HUDEP-2 (cell line): ENCODE measurements at regions not wholly inside any gene's neighbourhood (a gene's known extent, or its start where the extent isn't known, plus 50 kb on each side); places are given as distances from the start of the nearest gene placed in this dataset.
"Not testable (repeated sequence)": the region's sequence is repeated elsewhere in the genome, so short reads cannot be mapped to it uniquely, and the experiment has no call there.

Source experiments
- DNase-seq, 76 experiments: peaks; one replicate each; lab custom pipeline; 2025; ENCODE audit not compliant: unreplicated experiment in 76 of 76; lab: John Stamatoyannopoulos, UW

DNA sequence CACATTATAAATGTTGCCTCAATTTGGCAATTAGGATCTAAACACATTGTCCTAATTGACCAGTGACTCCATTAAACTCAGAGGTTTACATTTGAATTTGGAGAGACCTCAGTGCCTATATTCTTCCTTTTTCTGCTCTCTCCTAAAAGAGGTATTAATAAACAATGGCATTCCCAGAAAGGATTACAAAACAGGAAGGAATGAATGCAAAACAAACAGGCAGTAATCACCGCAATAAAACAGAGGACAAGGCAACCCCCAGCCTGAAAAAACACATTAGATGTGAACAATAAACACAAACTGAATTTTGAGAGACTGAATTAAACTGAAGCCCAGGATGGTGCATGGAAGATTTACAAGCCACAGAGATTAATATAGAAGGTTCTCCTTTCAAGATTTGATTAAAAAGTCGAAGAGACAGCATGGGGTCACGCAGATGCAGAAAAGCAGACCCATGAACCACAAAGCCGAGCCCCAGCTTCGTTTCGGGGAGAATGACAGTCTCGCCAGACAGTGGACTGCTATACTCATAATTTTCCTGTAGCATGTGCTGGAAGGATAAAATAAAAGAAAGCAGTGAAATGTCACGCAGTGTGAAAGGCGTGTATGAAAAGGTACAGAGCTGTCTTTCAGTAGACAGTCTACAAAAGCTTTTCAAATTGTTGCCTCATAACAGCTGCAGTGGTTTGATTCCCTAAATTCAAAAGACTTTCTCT, 503.0 kb downstream of the LIG4 start:
- DNase-seq = no peak

DNA sequence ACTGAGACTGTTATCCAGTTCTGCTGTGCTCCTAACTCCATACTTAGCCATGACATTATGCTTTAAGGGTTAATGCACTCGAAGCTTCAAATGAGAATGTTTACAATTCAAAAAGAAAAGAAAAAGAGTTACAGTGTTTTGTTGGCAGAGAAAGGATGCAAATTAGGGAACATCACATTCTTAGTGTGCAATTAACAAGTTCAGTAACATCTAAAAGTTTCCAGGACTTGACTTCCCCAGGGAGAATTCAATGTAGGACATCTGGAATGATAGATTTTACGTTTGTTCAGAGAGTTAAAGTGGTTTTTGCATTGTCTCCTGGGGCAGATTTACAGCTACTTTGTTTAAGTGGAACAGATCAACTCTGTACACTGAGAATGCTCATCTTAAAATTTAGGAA, 525.2 kb downstream of the LIG4 start:
- no peak for DNase-seq

DNA sequence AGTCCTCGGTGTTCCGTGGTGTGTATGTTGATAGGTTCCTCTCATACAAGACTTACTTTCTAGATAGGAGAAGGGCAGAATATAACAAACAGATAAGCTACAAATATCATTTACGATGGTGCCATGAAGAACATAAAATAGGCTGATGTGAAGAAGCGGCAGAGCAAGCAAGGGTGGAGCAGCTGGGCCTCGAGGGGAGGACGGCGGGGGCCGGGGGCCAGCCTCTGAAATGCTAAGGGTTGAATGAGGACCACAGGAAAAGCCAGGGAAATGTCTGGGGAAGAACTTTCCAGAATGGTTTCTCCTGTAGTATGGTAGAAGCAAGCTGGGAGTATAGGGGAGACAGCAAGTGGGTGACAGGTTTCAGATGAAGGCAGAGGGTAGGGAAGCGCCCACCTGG, 529.5 kb downstream of the LIG4 start:
- no peak for DNase-seq

- no peak for DNase-seq
Observed at GRCh38 chr13:107681600-107681999, 533.7 kb downstream of the LIG4 start.

DNA sequence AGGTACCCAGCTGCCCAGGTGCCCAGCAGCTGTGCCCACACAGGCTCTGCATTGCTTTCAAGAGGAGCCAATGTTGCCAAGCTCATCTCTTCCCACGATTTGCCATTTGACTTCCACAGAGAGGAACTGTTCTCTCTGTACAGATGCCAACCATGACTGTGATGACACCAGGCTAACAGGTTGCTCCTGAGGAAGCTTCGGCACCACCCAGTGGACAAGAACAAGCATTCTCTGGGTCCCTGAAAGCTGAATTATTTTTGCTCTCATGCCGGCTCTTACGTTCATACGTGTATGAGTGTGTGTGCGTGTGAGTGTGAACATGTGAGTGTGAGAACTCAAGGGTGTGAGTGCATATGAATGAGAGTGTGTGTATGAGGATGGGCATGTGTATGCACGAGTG, 535.2 kb downstream of the LIG4 start:
- DNase-seq = no peak

- no peak for DNase-seq
Observed at GRCh38 chr13:107678075-107678689, 537.2 kb downstream of the LIG4 start.

GRCh38 chr13:107675847-107676550, 539.3 kb downstream of the LIG4 start:
- DNase-seq = no peak

GRCh38 chr13:107669391-107669993, 545.8 kb downstream of the LIG4 start:
- DNase-seq = no peak

DNA sequence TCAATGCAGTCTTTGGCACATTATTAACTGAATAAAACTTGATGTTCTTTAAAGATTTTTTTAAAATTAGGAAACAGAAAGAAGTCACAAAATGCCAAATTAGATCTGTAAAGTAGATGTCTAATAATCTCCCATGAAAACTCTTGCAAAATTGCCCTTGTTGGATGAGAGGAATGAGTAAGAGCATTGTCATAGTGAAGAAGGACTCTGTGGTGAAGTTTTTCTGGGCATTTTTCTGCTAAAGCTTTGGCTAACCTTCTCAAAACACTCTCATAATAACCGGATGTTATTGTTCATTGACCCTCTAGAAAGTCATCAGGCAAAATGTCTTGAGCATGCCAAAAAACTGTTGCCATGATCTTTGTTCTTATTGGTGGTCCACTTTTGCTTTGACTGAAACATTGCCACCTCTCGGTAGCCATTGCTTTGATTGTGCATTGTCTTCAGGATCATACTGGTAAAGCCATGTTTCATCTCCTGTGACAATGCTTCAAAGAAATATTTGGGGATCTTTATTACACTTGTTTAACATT, 549.3 kb downstream of the LIG4 start:
- no peak for DNase-seq

DNA sequence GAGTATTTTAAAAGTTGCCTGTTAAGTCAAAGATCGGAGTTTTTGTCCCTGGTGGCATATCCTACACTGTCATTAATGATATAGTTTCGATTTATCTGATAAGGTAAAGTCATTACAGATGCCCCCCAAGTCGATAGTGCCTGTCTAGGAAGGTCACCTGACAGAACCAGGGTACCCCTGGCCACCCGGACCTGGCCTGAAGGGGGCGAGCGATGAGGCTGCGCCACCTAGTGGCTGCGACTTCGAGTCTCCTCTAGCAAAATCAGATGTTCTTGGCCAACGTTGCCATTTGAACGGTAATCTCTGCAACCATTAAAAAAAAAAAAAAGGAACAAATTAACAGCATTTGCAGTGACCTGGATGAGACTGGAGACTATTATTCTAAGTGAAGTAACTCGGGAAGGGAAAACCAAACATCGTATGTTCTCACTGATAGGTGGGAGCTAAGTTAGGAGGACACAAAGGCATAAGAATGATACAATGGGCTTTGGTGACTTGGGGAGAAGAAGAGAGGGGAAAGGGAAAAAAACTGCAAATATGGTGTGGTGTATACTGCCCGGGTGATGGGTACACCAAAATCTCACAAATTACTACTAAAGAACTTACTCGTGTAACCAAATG, 565.1 kb downstream of the LIG4 start:
- peak in 10 of 76 experiments; percentile 0 to 26 (median 2) for DNase-seq

DNA sequence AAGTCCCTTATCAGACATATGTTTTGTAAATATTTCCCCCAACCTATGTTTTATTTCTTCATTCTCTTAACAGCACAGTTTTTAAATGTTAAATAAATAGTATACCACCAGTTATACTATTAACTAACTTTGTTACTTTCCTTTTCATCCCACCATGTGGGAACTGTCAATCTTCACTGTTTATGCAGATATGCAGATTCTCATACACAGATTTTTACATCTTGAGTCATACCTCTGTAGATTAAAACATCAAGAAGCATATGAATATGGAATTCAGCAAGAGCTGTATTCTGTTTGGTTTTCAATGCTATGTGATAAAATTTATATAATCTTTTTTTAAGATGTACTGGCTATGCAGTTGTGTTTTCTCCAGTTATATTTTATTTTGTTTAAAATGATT, 566.3 kb downstream of the LIG4 start:
- no peak for DNase-seq

DNA sequence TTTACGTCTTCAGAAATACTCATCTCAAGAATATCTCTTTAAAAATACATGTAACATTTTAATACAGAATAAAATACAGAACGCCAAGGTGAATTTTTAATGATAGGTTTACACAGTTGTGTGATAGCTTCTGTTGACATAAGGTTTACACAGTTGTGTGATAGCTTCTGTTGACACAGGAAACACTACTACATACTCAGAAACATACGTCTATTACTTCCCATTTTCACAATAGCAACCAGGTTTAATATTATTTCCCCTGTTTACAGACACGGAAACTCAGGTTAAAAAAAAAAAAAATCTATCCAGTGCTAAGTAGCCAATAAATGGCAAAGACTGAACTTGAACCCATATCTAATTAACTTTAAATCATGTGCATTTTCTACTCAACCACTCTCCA, 571.2 kb downstream of the LIG4 start:
- DNase-seq = no peak

GRCh38 chr13:107643615-107644014, 571.7 kb downstream of the LIG4 start:
- DNase-seq = no peak

DNA sequence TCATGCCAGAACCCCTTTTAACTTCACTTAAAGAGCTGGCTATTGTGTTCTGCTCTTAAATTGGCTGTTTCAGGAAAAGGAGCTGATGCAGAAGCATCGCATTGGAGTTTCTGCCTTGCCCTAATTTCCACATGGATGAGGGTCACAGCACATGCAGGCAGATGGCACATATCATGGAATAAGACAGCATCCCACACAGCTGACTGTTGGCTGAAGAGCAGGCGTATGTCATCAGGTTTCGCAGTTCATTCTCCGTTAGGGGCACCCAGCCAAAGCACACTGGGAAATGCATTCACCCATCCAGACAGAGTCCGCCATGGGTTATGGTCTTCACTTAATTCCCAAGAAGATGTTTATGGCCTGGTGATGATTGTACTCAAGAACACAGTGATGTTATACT, 572.5 kb downstream of the LIG4 start:
- no peak for DNase-seq

DNA sequence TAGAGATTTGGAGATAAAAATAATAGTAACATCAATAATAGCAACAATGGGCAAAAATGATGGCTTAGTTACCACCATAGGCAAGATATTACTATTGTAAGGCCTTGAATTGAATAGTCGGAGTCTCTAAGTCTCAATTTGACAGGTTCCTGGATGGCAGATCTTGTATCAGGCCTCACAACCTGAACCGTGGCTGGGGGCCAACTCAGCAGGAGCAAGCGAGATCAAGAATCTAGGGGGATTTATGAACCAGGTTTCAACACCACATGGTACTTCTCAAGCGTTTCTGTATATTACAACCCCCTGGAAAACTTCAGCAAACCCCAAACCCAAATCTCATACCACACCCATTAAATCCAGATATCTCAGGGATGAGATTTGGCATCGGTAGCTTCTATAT, 573.8 kb downstream of the LIG4 start:
- no peak for DNase-seq

DNA sequence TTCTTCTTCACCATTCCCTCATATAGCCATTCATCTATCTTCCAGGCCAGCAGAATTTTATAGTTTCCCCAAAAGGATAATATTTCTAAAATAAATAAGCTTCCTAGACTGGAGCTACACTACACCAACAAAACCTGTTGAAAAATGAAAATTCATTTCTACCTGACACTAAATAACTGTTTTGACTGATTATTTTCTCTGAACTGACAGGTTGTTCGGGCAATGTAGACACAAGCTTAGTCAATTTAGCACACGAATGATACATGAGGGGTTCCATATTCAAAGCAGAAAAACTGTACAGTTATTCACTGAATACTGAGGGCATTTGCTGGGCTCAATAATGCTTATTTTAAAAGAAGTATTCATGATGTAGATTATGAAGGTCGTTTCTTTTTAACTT, 589.7 kb downstream of the LIG4 start:
- DNase-seq = no peak

DNA sequence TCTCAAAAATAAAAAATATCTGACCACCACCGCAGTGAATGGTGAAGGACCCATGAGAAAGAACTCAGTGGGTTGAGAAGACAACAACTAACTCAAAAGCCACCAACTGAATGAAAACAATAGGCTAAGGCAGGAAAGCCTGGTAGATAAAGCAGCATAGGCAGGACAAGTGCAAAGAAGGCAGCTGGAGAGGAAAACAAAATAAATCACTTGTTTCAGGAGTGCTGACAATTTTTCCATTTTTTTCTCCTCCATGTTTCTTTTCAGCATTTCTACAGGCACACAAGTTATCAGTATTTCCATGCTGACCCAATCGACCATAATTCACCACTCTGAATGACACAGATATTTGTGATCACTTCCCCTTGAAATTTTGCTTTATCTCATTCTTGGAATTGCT, 597.8 kb downstream of the LIG4 start:
- no peak for DNase-seq

DNA sequence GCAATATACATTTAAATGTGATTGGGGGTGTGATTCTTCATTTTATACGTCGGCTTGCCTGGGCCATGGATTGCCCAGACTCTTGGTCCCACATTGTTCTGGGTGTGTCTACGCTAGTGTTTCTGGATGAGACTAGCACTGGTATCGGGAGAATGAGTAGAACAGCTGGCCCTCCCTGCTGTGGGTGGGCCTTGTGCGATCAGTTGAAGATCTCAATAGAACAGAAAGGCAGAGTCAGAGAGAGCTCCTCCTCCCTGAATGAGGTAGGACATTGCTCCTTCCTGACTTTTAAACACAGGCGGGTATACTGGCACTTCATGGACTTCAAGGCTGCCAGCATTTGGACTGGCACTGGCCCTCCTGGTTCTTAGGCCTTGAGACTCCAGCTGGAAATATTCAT, 603.0 kb downstream of the LIG4 start:
- no peak for DNase-seq

DNA sequence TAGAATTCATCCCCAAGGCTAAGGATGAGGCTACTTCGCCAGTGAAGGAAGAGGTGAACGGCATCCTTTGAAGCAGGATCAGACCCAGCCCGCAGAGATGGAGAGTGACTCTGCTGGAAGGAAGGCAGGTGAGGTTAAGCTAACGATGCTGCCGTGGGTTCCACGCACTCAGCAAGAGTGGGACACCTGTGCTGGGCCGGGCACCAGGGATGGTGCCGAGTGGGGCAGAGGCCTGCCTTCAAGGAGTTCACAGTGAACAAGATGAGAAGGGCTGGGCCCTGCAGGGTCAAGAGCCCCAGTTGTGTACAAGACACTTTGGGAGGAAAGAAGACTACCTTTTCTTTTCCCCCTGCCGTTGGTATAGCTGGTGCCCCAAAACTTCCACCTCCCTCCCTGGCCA, 606.6 kb downstream of the LIG4 start:
- no peak for DNase-seq

DNA sequence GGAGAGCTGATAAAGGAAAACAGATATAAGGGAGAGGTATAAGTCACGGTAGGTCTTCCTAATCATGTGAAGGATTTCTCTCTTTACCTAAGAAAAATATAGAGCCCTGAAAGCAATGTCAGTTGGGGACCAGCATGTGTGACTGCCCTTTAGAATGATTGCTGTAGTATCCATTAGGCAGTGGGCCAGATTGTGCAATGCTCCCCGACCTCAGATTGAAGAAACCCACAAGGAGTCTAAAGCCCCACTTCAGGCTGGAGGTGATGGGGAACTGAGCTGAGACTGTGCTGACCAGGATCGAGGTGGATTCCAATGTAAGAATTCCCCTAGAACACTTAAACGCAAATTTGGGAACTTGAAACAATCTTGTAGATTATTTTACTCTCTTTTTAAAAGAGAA, 614.4 kb downstream of the LIG4 start:
- DNase-seq = no peak

GRCh38 chr13:107596306-107596705, 619.0 kb downstream of the LIG4 start:
- DNase-seq = not testable (repeated sequence)
